SK-N-SH (cell line): ENCODE measurements at regions not wholly inside any gene's neighbourhood (a gene's known extent, or its start where the extent isn't known, plus 50 kb on each side); places are given as distances from the start of the nearest gene placed in this dataset.

Source experiments
- CTCF ChIA-PET: fragments of 300-600, 350-600 bp; formaldehyde crosslinking; extraction: SDS; loops from one replicate; lab custom pipeline; 2021; lab: Yijun Ruan, JAX
- POLR2A ChIA-PET: fragments of 350-600 bp; sonication (Branson Sonifier 250); formaldehyde crosslinking; extraction: SDS; loops from one replicate; lab custom pipeline; 2020; ENCODE audit warnings: antibody characterized with exemption, inconsistent platforms; lab: Yijun Ruan, JAX
- DNase-seq: peaks from one replicate; pipeline ENCODE4 v3.0.0; 2012
- H2AFZ ChIP-seq: fragments of 200-600 bp; sonication (generic); 2 replicates; pipeline ENCODE4 v1.8.1; 2016; ENCODE audit warnings: antibody characterized with exemption, mild to moderate bottlenecking, low read depth
- H3F3A ChIP-seq: fragments of 200-600 bp; sonication (generic); replicated peaks from 2 replicates; pipeline ENCODE3; 2016; ENCODE audit warnings: antibody characterized with exemption, mild to moderate bottlenecking; ENCODE audit not compliant: insufficient read depth
- H3K27ac ChIP-seq, 2 experiments: fragments of 200-500 bp in 1 of 2; fragments of 200-600 bp in 1 of 2; sonication (Bioruptor generic) in 1 of 2; sonication (generic), shearing (Covaris generic) in 1 of 2; 2 replicates each; pipeline versions ENCODE4 v1.5.1 to v1.6.1; 2014 to 2016; ENCODE audit warnings: low read depth in 2 of 2, inconsistent platforms in 1 of 2, low read length in 1 of 2, mild to moderate bottlenecking in 1 of 2, mixed read lengths in 1 of 2
- H3K27me3 ChIP-seq: fragments of 200-600 bp; sonication (generic), shearing (Covaris generic); 2 replicates; pipeline ENCODE4 v1.6.1; 2016; ENCODE audit warnings: mixed run types; ENCODE audit not compliant: insufficient read depth
- H3K36me3 ChIP-seq, 2 experiments: fragments of 200-500 bp in 1 of 2; fragments of 200-600 bp in 1 of 2; sonication (Bioruptor generic) in 1 of 2; sonication (generic) in 1 of 2; replicated peaks in 1 of 2; 2 replicates each; pipeline versions ENCODE3 to v1.5.1; 2014 to 2016; ENCODE audit warnings: low read length in 1 of 2, mild to moderate bottlenecking in 1 of 2; ENCODE audit not compliant: insufficient read depth in 2 of 2, control insufficient read depth in 1 of 2
- H3K4me1 ChIP-seq, 2 experiments: fragments of 200-500 bp in 1 of 2; fragments of 200-600 bp in 1 of 2; sonication (Bioruptor generic) in 1 of 2; sonication (generic), shearing (Covaris generic) in 1 of 2; 2 replicates each; pipeline versions ENCODE4 v1.5.1 to v1.6.1; 2014 to 2016; ENCODE audit warnings: low read depth in 1 of 2, low read length in 1 of 2, mixed run types in 1 of 2; ENCODE audit not compliant: insufficient read depth in 2 of 2, control insufficient read depth in 1 of 2
- H3K4me2 ChIP-seq: fragments of 200-600 bp; sonication (generic), shearing (Covaris generic); 2 replicates; pipeline ENCODE4 v1.6.1; 2017; ENCODE audit warnings: mixed run types
- H3K4me3 ChIP-seq, 2 experiments: fragments of 200-500 bp in 1 of 2; fragments of 200-600 bp in 1 of 2; sonication (Bioruptor generic) in 1 of 2; sonication (generic), shearing (Covaris generic) in 1 of 2; 2 replicates each; pipeline versions ENCODE4 v1.5.1 to v1.8.1; 2014 to 2016; ENCODE audit warnings: low read depth in 2 of 2, inconsistent platforms in 1 of 2, low read length in 1 of 2, mild to moderate bottlenecking in 1 of 2, mixed read lengths in 1 of 2, moderate library complexity in 1 of 2
- H3K79me2 ChIP-seq: fragments of 200-600 bp; sonication (generic); 2 replicates; pipeline ENCODE4 v1.8.1; 2017; ENCODE audit warnings: mild to moderate bottlenecking; ENCODE audit not compliant: insufficient read depth
- H3K9ac ChIP-seq: fragments of 200-600 bp; sonication (generic); 2 replicates; pipeline ENCODE4 v1.6.1; 2017; ENCODE audit warnings: mixed run types
- H3K9me2 ChIP-seq: fragments of 200-600 bp; sonication (generic); 2 replicates; pipeline ENCODE4 v1.6.1; 2017; ENCODE audit warnings: mixed run types
- H3K9me3 ChIP-seq: fragments of 200-600 bp; sonication (generic); 2 replicates; pipeline ENCODE4 v1.6.1; 2017; ENCODE audit warnings: mixed run types, mild to moderate bottlenecking, moderate library complexity
- H4K20me1 ChIP-seq: fragments of 200-600 bp; sonication (generic); 2 replicates; pipeline ENCODE4 v1.6.1; 2017; ENCODE audit warnings: mild to moderate bottlenecking, mixed run types; ENCODE audit not compliant: insufficient read depth
- CHD2 ChIP-seq: fragments of 150-350 bp; IDR thresholded peaks from 2 replicates; pipeline ENCODE4 v1.6.1; 2018; ENCODE audit warnings: low read length; ENCODE audit not compliant: partially characterized antibody
- FOSL2 ChIP-seq: IDR thresholded peaks from 2 replicates; pipeline ENCODE4 v1.4.0; 2012; ENCODE audit warnings: low read depth, mild to moderate bottlenecking, moderate library complexity, borderline replicate concordance
- JUND ChIP-seq: IDR thresholded peaks from 2 replicates; pipeline ENCODE4 v1.4.0; 2012
- MEF2A ChIP-seq: IDR thresholded peaks from 2 replicates; pipeline ENCODE4 v1.4.0; 2012; ENCODE audit warnings: low read depth, borderline replicate concordance
- MXI1 ChIP-seq: IDR thresholded peaks from 2 replicates; pipeline ENCODE4 v1.6.1; 2012; ENCODE audit warnings: mild to moderate bottlenecking, low read depth, low read length, improper control_type of control experiment
- NFIC ChIP-seq: IDR thresholded peaks from 2 replicates; pipeline ENCODE4 v1.4.0; 2012; ENCODE audit warnings: borderline replicate concordance
- RAD21 ChIP-seq: IDR thresholded peaks from 2 replicates; pipeline ENCODE4 v1.6.1; 2012; ENCODE audit warnings: mild to moderate bottlenecking, low read length
- RCOR1 ChIP-seq: fragments of 150-350 bp; IDR thresholded peaks from 2 replicates; pipeline ENCODE4 v1.6.1; 2017; ENCODE audit warnings: antibody characterized with exemption, low read length
- TCF12 ChIP-seq: IDR thresholded peaks from 2 replicates; pipeline ENCODE4 v1.4.0; 2012
- YY1 ChIP-seq: IDR thresholded peaks from 2 replicates; pipeline ENCODE4 v1.4.0; 2012; ENCODE audit warnings: low read depth, mild to moderate bottlenecking
- WGBS: methylation state at CpG from one replicate; pipeline ENCODE4 v1.1.6; 2017; ENCODE audit warnings: low lambda C conversion rate; 5-methylcytosine and 5-hydroxymethylcytosine counted together
- TF ChIP-seq, protein P1 (sequence below): fragments of 200-600 bp; sonication (generic); IDR thresholded peaks from 2 replicates; pipeline ENCODE4 v1.6.1; 2017; ENCODE audit warnings: antibody characterized with exemption, mild to moderate bottlenecking, moderate library complexity
- TF ChIP-seq, protein P2 (sequence below): IDR thresholded peaks from 2 replicates; pipeline ENCODE4 v1.4.0; 2012; ENCODE audit warnings: low read depth, borderline replicate concordance
- TF ChIP-seq, protein P3 (sequence below): IDR thresholded peaks from 2 replicates; pipeline ENCODE4 v1.4.0; 2012; ENCODE audit warnings: low read depth
- TF ChIP-seq, protein P4 (sequence below): IDR thresholded peaks from 2 replicates; pipeline ENCODE4 v1.4.0; 2012; ENCODE audit warnings: low read depth, borderline replicate concordance

DNA sequence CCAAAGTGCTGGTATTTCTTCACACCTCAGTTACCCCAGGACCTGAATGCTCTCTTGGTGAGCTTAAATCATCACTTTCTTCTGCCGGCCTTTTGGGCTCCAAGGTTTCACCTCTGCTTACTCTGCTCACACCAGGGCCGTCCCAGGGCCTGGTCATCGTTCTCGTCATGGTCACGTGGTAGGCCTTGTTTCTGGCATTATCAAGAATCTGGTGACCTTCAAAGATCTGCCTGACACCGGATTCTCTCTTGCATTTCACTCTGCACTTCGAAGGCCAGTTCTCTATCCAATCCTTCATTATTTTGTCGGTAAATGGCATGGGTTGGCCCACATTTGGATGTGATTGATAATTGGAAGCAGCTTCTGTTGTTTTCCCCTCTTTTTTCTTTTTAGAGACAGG, 80.5 kb downstream of the HRH4 start:
- no peaks in the 10 kb centered on the region for H3K9me3 ChIP-seq
- H3K27ac ChIP-seq: no peak overlapping the region
- H3K4me3 ChIP-seq: no peak overlapping the region
- no peaks in the 10 kb centered on the region for H3K79me2 ChIP-seq
- H3K27me3 ChIP-seq: no peaks in the 10 kb centered on the region; the same call in 1 of the 2 replicates
- H3F3A ChIP-seq: no peaks in the 10 kb centered on the region
- DNase-seq: no peak
- no peak overlapping the region for H3K4me2 ChIP-seq
- H4K20me1 ChIP-seq: no peaks in the 10 kb centered on the region
- H3K9me2 ChIP-seq: no peaks in the 10 kb centered on the region
- 37% methylated on average over 8 of the region's 8 CpGs for WGBS
- H2AFZ ChIP-seq: no peak overlapping the region
- POLR2A ChIA-PET: no interaction called here
- TF ChIP-seq, protein P1, sequence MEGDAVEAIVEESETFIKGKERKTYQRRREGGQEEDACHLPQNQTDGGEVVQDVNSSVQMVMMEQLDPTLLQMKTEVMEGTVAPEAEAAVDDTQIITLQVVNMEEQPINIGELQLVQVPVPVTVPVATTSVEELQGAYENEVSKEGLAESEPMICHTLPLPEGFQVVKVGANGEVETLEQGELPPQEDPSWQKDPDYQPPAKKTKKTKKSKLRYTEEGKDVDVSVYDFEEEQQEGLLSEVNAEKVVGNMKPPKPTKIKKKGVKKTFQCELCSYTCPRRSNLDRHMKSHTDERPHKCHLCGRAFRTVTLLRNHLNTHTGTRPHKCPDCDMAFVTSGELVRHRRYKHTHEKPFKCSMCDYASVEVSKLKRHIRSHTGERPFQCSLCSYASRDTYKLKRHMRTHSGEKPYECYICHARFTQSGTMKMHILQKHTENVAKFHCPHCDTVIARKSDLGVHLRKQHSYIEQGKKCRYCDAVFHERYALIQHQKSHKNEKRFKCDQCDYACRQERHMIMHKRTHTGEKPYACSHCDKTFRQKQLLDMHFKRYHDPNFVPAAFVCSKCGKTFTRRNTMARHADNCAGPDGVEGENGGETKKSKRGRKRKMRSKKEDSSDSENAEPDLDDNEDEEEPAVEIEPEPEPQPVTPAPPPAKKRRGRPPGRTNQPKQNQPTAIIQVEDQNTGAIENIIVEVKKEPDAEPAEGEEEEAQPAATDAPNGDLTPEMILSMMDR: no peak
- no peak for TF ChIP-seq MXI1
- no peak for TF ChIP-seq YY1
- TF ChIP-seq, protein P2, sequence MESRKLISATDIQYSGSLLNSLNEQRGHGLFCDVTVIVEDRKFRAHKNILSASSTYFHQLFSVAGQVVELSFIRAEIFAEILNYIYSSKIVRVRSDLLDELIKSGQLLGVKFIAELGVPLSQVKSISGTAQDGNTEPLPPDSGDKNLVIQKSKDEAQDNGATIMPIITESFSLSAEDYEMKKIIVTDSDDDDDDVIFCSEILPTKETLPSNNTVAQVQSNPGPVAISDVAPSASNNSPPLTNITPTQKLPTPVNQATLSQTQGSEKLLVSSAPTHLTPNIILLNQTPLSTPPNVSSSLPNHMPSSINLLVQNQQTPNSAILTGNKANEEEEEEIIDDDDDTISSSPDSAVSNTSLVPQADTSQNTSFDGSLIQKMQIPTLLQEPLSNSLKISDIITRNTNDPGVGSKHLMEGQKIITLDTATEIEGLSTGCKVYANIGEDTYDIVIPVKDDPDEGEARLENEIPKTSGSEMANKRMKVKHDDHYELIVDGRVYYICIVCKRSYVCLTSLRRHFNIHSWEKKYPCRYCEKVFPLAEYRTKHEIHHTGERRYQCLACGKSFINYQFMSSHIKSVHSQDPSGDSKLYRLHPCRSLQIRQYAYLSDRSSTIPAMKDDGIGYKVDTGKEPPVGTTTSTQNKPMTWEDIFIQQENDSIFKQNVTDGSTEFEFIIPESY: no peak
- TF ChIP-seq FOSL2: no peak
- TF ChIP-seq, protein P3, sequence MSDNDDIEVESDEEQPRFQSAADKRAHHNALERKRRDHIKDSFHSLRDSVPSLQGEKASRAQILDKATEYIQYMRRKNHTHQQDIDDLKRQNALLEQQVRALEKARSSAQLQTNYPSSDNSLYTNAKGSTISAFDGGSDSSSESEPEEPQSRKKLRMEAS: no peak
- no peak for TF ChIP-seq MEF2A
- TF ChIP-seq, protein P4, sequence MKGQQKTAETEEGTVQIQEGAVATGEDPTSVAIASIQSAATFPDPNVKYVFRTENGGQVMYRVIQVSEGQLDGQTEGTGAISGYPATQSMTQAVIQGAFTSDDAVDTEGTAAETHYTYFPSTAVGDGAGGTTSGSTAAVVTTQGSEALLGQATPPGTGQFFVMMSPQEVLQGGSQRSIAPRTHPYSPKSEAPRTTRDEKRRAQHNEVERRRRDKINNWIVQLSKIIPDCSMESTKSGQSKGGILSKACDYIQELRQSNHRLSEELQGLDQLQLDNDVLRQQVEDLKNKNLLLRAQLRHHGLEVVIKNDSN: no peak
- TF ChIP-seq CHD2: no peak
- no peak for TF ChIP-seq RAD21
- TF ChIP-seq JUND: no peak
- TF ChIP-seq NFIC: no peak
- TF ChIP-seq TCF12: no peak
- no peak for TF ChIP-seq RCOR1
- H3K4me1 ChIP-seq: peaks cover 0 to 15% of the 10 kb centered on the region in 2 experiments; a peak in 2 of 4 replicates
- H3K36me3 ChIP-seq: no peaks in the 10 kb centered on the region
- CTCF ChIA-PET: interaction anchor here (1.3 to 13.2 kb wide), 3 partner anchors 48 to 186 kb away, joined by 4 to 125 read pairs (median 60); no protein-coding TSS in a partner anchor
- no peak overlapping the region for H3K9ac ChIP-seq
